Hepatocyte (in vitro differentiated cells): ENCODE measurements at regions not wholly inside any gene's neighbourhood (a gene's known extent, or its start where the extent isn't known, plus 50 kb on each side); places are given as distances from the start of the nearest gene placed in this dataset.

Source experiments
- DNase-seq: peaks from one replicate; pipeline ENCODE4 v3.0.0-alpha.2; 2016; ENCODE audit warnings: low spot score
- H2AFZ ChIP-seq: fragments of 200-600 bp; sonication (generic); 2 replicates; pipeline ENCODE4 v1.6.0; 2016; ENCODE audit warnings: antibody characterized with exemption, mild to moderate bottlenecking
- H3K27ac ChIP-seq: fragments of 200-600 bp; sonication (generic); 2 replicates; pipeline ENCODE4 v1.5.1; 2016; ENCODE audit warnings: mild to moderate bottlenecking
- H3K27me3 ChIP-seq: fragments of 200-600 bp; sonication (generic); 2 replicates; pipeline ENCODE4 v1.6.1; 2016
- H3K36me3 ChIP-seq: fragments of 200-600 bp; sonication (generic); replicated peaks from 2 replicates; pipeline ENCODE4 v1.5.1; 2016; ENCODE audit warnings: low read depth; ENCODE audit not compliant: insufficient read depth
- H3K4me1 ChIP-seq: fragments of 200-600 bp; sonication (generic); 2 replicates; pipeline ENCODE4 v1.5.1; 2016; ENCODE audit warnings: mild to moderate bottlenecking, moderate library complexity; ENCODE audit not compliant: insufficient read depth
- H3K4me2 ChIP-seq: fragments of 200-600 bp; sonication (generic); 2 replicates; pipeline ENCODE4 v1.6.0; 2016
- H3K4me3 ChIP-seq: fragments of 200-600 bp; sonication (generic); 2 replicates; pipeline ENCODE4 v1.5.1; 2016; ENCODE audit warnings: mild to moderate bottlenecking
- H3K79me2 ChIP-seq: fragments of 200-600 bp; sonication (generic); 2 replicates; pipeline ENCODE4 v1.6.0; 2017; ENCODE audit warnings: mild to moderate bottlenecking
- H3K9me2 ChIP-seq: fragments of 200-600 bp; sonication (generic); replicated peaks from 2 replicates; pipeline ENCODE4 v1.6.0; 2017; ENCODE audit warnings: mild to moderate bottlenecking; ENCODE audit not compliant: insufficient read depth
- H3K9me3 ChIP-seq: fragments of 200-600 bp; sonication (generic); 2 replicates; pipeline ENCODE4 v1.5.1; 2016; ENCODE audit warnings: low read depth, mild to moderate bottlenecking
- H4K20me1 ChIP-seq: fragments of 200-600 bp; sonication (generic); 2 replicates; pipeline ENCODE4 v1.6.0; 2016; ENCODE audit warnings: mild to moderate bottlenecking; ENCODE audit not compliant: insufficient read depth, poor library complexity, severe bottlenecking
- CTCF ChIP-seq: fragments of 200-600 bp; sonication (generic); IDR thresholded peaks from 2 replicates; pipeline ENCODE4 v1.5.1; 2016; ENCODE audit warnings: antibody characterized with exemption, mild to moderate bottlenecking; ENCODE audit not compliant: poor library complexity
- EZH2 ChIP-seq: fragments of 200-600 bp; sonication (generic); IDR thresholded peaks from 2 replicates; pipeline ENCODE4 v1.6.1; 2016; ENCODE audit warnings: antibody characterized with exemption, mild to moderate bottlenecking, borderline replicate concordance
- EZH2phosphoT487 ChIP-seq: fragments of 200-600 bp; sonication (generic); IDR thresholded peaks from one replicate; pipeline ENCODE4 v1.6.1; 2018; ENCODE audit warnings: antibody characterized with exemption, mild to moderate bottlenecking, low read depth, moderate library complexity; ENCODE audit not compliant: unreplicated experiment, severe bottlenecking
- WGBS: methylation state at CpG from one replicate; pipeline ENCODE4 v1.1.6; 2016; ENCODE audit warnings: low lambda C conversion rate; ENCODE audit errors: missing lambda C conversion rate; 5-methylcytosine and 5-hydroxymethylcytosine counted together

- no peaks in the 10 kb centered on the region for H4K20me1 ChIP-seq
- H3K9me2 ChIP-seq, result no peaks in the 10 kb centered on the region
- H3K27ac ChIP-seq, result no peak overlapping the region
- no peak overlapping the region for H2AFZ ChIP-seq
- H3K79me2 ChIP-seq, result no peaks in the 10 kb centered on the region
- H3K4me2 ChIP-seq, result no peak overlapping the region
- TF ChIP-seq EZH2 (no peak), CTCF (no peak), EZH2phosphoT487 (no peak)
- H3K4me1 ChIP-seq, result no peaks in the 10 kb centered on the region
- H3K27me3 ChIP-seq, result peaks cover 2% of the 10 kb centered on the region
- no peaks in the 10 kb centered on the region for H3K9me3 ChIP-seq
- no peak for DNase-seq
- WGBS, result 65% methylated on average over 1 of the region's 1 CpG
- H3K36me3 ChIP-seq, result no peaks in the 10 kb centered on the region
- no peak overlapping the region for H3K4me3 ChIP-seq
Measured at GRCh38 chr2:136411946-136412345, 294.0 kb upstream of the CXCR4 start.

GRCh38 chr2:136410673-136411072 lies 292.7 kb upstream of the CXCR4 start:
- WGBS, result 91% methylated on average over 6 of the region's 6 CpGs
- H3K9me3 ChIP-seq, result no peaks in the 10 kb centered on the region
- no peak for DNase-seq

GRCh38 chr2:136408795-136409194 lies 290.8 kb upstream of the CXCR4 start:
- no peaks in the 10 kb centered on the region for H3K79me2 ChIP-seq
- no peaks in the 10 kb centered on the region for H3K36me3 ChIP-seq
- 92% methylated on average over 3 of the region's 3 CpGs for WGBS
- H3K4me3 ChIP-seq, result no peak overlapping the region
- no peak overlapping the region for H3K27ac ChIP-seq
- no peaks in the 10 kb centered on the region for H3K9me3 ChIP-seq
- H4K20me1 ChIP-seq, result no peaks in the 10 kb centered on the region
- H3K9me2 ChIP-seq, result no peaks in the 10 kb centered on the region
- no peak overlapping the region for H2AFZ ChIP-seq
- H3K27me3 ChIP-seq, result peaks cover 20% of the 10 kb centered on the region
- H3K4me2 ChIP-seq, result no peak overlapping the region
- no peak for TF ChIP-seq CTCF
- TF ChIP-seq EZH2phosphoT487, result no peak
- TF ChIP-seq EZH2, result no peak
- no peak for DNase-seq
- no peaks in the 10 kb centered on the region for H3K4me1 ChIP-seq

More at GRCh38 chr2:136410673-136411072, 292.7 kb upstream of the CXCR4 start:
- Histone ChIP-seq H3K36me3 (no peaks in the 10 kb centered on the region), H3K4me2 (no peak overlapping the region), H3K27me3 (peaks cover 8% of the 10 kb centered on the region), H4K20me1 (no peaks in the 10 kb centered on the region), H2AFZ (no peak overlapping the region), H3K79me2 (no peaks in the 10 kb centered on the region), H3K9me2 (no peaks in the 10 kb centered on the region), H3K4me1 (no peaks in the 10 kb centered on the region), H3K4me3 (no peak overlapping the region), H3K27ac (no peak overlapping the region)
- TF ChIP-seq EZH2phosphoT487, result no peak
- TF ChIP-seq EZH2, result no peak
- no peak for TF ChIP-seq CTCF

GRCh38 chr2:136407952-136408318 lies 290.0 kb upstream of the CXCR4 start:
- Histone ChIP-seq H3K79me2 (no peaks in the 10 kb centered on the region), H3K9me3 (no peaks in the 10 kb centered on the region), H3K4me2 (no peak overlapping the region), H3K36me3 (no peaks in the 10 kb centered on the region), H2AFZ (no peak overlapping the region), H3K27me3 (peaks cover 25% of the 10 kb centered on the region), H3K9me2 (no peaks in the 10 kb centered on the region), H4K20me1 (no peaks in the 10 kb centered on the region), H3K4me1 (no peaks in the 10 kb centered on the region), H3K27ac (no peak overlapping the region), H3K4me3 (no peak overlapping the region)
- TF ChIP-seq EZH2phosphoT487, result no peak
- TF ChIP-seq CTCF, result no peak
- no peak for TF ChIP-seq EZH2
- 60% methylated on average over 8 of the region's 8 CpGs for WGBS
- DNase-seq, result no peak
